Smooth muscle cell (in vitro differentiated cells): ENCODE measurements at regions not wholly inside any gene's neighbourhood (a gene's known extent, or its start where the extent isn't known, plus 50 kb on each side); places are given as distances from the start of the nearest gene placed in this dataset.

ENCODE experiments used
- DNase-seq: peaks from one replicate; lab custom pipeline; 2025; ENCODE audit not compliant: unreplicated experiment; lab: John Stamatoyannopoulos, UW
- H2AFZ ChIP-seq: fragments of 200-600 bp; sonication (generic); 2 replicates; pipeline ENCODE4 v1.6.0; 2016; ENCODE audit warnings: antibody characterized with exemption, low read depth, mild to moderate bottlenecking
- H3F3A ChIP-seq: fragments of 200-600 bp; sonication (generic); 2 replicates; pipeline ENCODE4 v1.6.0; 2017; ENCODE audit warnings: antibody characterized with exemption, low read depth
- H3K27ac ChIP-seq: fragments of 200-600 bp; sonication (generic); 2 replicates; pipeline ENCODE4 v1.5.1; 2016; ENCODE audit warnings: low read depth, mild to moderate bottlenecking
- H3K27me3 ChIP-seq: fragments of 200-600 bp; sonication (generic); 2 replicates; pipeline ENCODE4 v1.6.1; 2016; ENCODE audit warnings: low read depth, mild to moderate bottlenecking
- H3K36me3 ChIP-seq: fragments of 200-600 bp; sonication (generic); 2 replicates; pipeline ENCODE4 v1.5.1; 2016; ENCODE audit warnings: low read depth
- H3K4me1 ChIP-seq: fragments of 200-600 bp; sonication (generic); 2 replicates; pipeline ENCODE4 v1.5.1; 2016; ENCODE audit warnings: low read depth
- H3K4me2 ChIP-seq: fragments of 200-600 bp; sonication (generic); 2 replicates; pipeline ENCODE4 v1.6.0; 2016; ENCODE audit warnings: mild to moderate bottlenecking
- H3K4me3 ChIP-seq: fragments of 200-600 bp; sonication (generic); 2 replicates; pipeline ENCODE4 v1.5.1; 2016; ENCODE audit warnings: mild to moderate bottlenecking
- H3K79me2 ChIP-seq: fragments of 200-600 bp; sonication (generic); 2 replicates; pipeline ENCODE4 v1.6.0; 2016; ENCODE audit warnings: low read depth, mild to moderate bottlenecking
- H3K9ac ChIP-seq: fragments of 200-600 bp; sonication (generic); 2 replicates; pipeline ENCODE4 v1.6.0; 2016; ENCODE audit warnings: low read depth
- H3K9me3 ChIP-seq: fragments of 200-600 bp; sonication (generic); replicated peaks from 2 replicates; pipeline ENCODE4 v1.5.1; 2016; ENCODE audit warnings: low read depth
- H4K20me1 ChIP-seq: fragments of 200-600 bp; sonication (generic); 2 replicates; pipeline ENCODE4 v1.6.0; 2016; ENCODE audit warnings: low read depth
- WGBS: methylation state at CpG from one replicate; pipeline ENCODE4 v1.1.7; 2016; ENCODE audit warnings: low lambda C conversion rate; 5-methylcytosine and 5-hydroxymethylcytosine counted together
- TF ChIP-seq, protein P1 (sequence below): fragments of 200-600 bp; sonication (generic); IDR thresholded peaks from 2 replicates; pipeline ENCODE4 v1.5.1; 2017; ENCODE audit warnings: borderline replicate concordance, mild to moderate bottlenecking, antibody characterized with exemption; ENCODE audit not compliant: insufficient read depth, poor library complexity, severe bottlenecking

DNA sequence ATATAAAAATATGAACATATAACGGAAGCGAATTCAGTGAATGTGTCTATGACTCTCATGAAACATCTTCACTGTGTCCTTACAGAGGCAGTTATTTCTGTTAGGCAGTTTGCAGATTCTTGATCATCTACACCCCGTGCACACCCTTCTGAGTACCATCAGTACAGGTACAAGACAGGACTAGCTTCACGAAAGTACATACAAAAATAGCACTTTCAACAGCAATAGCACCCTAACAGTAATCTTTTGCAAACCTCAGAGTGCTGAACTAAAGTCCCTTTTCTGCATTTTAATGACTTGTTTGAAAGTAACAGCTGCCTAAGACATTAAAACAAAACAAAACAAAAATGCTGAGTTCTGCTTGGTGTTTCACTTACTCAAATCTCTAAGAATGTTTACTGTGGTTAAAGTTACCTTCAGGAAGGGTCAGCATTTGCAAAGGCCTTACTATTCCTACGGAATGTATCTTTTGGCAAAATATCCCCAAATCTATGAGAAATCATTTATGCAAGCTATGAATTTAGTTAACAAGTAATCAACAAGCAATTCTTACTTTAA lies 104.1 kb downstream of the CNTN3 start:
- Histone ChIP-seq H3K4me1 (no peaks in the 10 kb centered on the region), H3K27me3 (no peaks in the 10 kb centered on the region), H3K9me3 (no peaks in the 10 kb centered on the region), H2AFZ (no peak overlapping the region), H3K4me2 (no peak overlapping the region), H3F3A (no peaks in the 10 kb centered on the region), H3K27ac (no peak overlapping the region), H3K36me3 (no peaks in the 10 kb centered on the region), H3K4me3 (no peak overlapping the region), H3K9ac (no peak overlapping the region), H4K20me1 (no peaks in the 10 kb centered on the region), H3K79me2 (no peaks in the 10 kb centered on the region)
- no peak for DNase-seq
- TF ChIP-seq, protein P1, sequence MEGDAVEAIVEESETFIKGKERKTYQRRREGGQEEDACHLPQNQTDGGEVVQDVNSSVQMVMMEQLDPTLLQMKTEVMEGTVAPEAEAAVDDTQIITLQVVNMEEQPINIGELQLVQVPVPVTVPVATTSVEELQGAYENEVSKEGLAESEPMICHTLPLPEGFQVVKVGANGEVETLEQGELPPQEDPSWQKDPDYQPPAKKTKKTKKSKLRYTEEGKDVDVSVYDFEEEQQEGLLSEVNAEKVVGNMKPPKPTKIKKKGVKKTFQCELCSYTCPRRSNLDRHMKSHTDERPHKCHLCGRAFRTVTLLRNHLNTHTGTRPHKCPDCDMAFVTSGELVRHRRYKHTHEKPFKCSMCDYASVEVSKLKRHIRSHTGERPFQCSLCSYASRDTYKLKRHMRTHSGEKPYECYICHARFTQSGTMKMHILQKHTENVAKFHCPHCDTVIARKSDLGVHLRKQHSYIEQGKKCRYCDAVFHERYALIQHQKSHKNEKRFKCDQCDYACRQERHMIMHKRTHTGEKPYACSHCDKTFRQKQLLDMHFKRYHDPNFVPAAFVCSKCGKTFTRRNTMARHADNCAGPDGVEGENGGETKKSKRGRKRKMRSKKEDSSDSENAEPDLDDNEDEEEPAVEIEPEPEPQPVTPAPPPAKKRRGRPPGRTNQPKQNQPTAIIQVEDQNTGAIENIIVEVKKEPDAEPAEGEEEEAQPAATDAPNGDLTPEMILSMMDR = no peak
- WGBS = 91% methylated on average over 5 of the region's 5 CpGs

DNA sequence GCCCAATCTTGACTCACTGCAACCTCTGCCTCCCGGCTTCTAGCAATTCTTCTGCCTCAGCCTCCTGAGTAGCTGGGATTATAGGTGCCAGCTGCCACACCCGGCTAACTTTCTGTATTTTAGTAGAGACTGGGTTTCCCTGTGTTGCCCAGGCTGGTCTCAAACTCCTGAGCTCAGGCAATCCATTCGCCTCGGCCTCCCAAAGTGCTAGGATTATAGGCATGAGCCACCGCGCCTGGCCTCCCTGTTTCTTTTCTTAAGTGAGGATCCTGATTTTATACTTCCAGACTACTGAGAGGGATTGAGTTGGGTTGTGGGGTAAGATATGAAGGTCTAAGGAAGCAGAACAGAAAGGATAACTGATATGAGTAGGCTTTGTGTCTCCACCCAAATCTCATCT lies 106.8 kb downstream of the CNTN3 start:
- TF ChIP-seq, protein P1 = no peak
- Histone ChIP-seq H4K20me1 (no peaks in the 10 kb centered on the region), H3K79me2 (no peaks in the 10 kb centered on the region), H3K27ac (no peak overlapping the region), H3F3A (no peaks in the 10 kb centered on the region), H3K4me2 (no peak overlapping the region), H3K27me3 (no peaks in the 10 kb centered on the region), H3K9ac (no peak overlapping the region), H3K4me3 (no peak overlapping the region), H3K4me1 (no peaks in the 10 kb centered on the region), H2AFZ (no peak overlapping the region), H3K9me3 (no peaks in the 10 kb centered on the region), H3K36me3 (no peaks in the 10 kb centered on the region)
- 78% methylated on average over 6 of the region's 6 CpGs for WGBS
- DNase-seq = no peak

DNA sequence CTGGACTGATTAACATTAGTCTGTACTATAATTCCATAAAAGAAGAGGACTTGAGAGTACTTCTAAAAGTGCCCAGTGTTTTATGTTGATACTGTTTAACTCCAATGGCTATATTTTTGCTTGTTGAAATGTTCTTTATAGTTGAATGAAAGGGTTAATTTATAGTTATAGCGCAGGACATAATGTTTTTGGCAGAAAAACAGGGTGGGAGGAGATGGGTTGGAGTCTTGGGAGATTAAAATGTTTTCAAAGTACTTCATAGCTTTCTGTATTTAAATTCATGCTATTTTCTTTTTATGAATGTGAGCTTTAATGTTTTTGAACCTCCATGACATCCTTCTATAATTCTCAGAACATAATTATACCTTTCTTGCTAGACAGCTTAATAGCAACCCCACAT lies 108.2 kb downstream of the CNTN3 start:
- Histone ChIP-seq H3K27ac (no peak overlapping the region), H3K36me3 (no peaks in the 10 kb centered on the region), H3K4me1 (no peaks in the 10 kb centered on the region), H3K27me3 (no peaks in the 10 kb centered on the region), H3K9me3 (no peaks in the 10 kb centered on the region), H3K9ac (no peak overlapping the region), H2AFZ (no peak overlapping the region), H3K79me2 (no peaks in the 10 kb centered on the region), H4K20me1 (no peaks in the 10 kb centered on the region), H3K4me2 (no peak overlapping the region), H3K4me3 (no peak overlapping the region), H3F3A (no peaks in the 10 kb centered on the region)
- no peak for DNase-seq
- TF ChIP-seq, protein P1 = no peak
- 91% methylated on average over 1 of the region's 1 CpG for WGBS

DNA sequence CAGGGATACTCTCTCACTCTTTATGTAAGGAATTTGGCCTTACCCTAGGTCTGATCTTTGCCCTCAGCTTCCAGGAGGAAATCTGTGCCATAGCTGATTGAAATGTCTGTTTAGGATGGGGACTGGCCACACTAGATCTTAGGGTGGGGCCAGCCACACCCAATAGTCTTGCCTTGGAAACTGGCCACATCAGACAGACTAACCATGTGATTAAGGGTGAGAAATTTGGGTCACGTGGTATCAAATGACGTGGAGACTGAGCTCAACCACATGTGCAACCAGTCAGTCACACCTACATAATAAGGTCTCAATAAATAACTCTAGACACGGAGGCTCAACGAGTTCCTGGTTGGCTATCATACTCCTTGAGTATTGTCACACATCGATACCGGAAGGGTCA lies 113.5 kb downstream of the CNTN3 start:
- Histone ChIP-seq H3K4me3 (no peak overlapping the region), H3K27me3 (no peaks in the 10 kb centered on the region), H3K79me2 (no peaks in the 10 kb centered on the region), H3K9me3 (no peaks in the 10 kb centered on the region), H3K36me3 (no peaks in the 10 kb centered on the region), H3K4me1 (no peaks in the 10 kb centered on the region), H2AFZ (no peak overlapping the region), H3K4me2 (no peak overlapping the region), H4K20me1 (no peaks in the 10 kb centered on the region), H3F3A (no peaks in the 10 kb centered on the region), H3K27ac (no peak overlapping the region), H3K9ac (no peak overlapping the region)
- whole genome bisulfite sequencing = 76% methylated on average over 6 of the region's 6 CpGs
- DNase-seq = no peak
- TF ChIP-seq, protein P1 = no peak
